Bone marrow (tissue), 2 donors: ENCODE measurements at regions not wholly inside any gene's neighbourhood (a gene's known extent, or its start where the extent isn't known, plus 50 kb on each side); places are given as distances from the start of the nearest gene placed in this dataset.
"Not testable (repeated sequence)": the region's sequence is repeated elsewhere in the genome, so short reads cannot be mapped to it uniquely, and the experiment has no call there.

Source experiments
- DNase-seq, 2 donors: peaks; one replicate each; lab custom pipeline; 2025; lab: John Stamatoyannopoulos, UW

GRCh38 chr15:69920221-69920620, 177.5 kb downstream of the TLE3 start:
- DNase-seq = no peak

GRCh38 chr15:69921626-69922619, 175.8 kb downstream of the TLE3 start:
- DNase-seq = no peak

- DNase-seq = no peak
Measured at GRCh38 chr15:69924531-69924930, 173.2 kb downstream of the TLE3 start.

GRCh38 chr15:69926006-69926405, 171.7 kb downstream of the TLE3 start:
- no peak for DNase-seq

- no peak for DNase-seq
Measured at GRCh38 chr15:69926721-69927120, 171.0 kb downstream of the TLE3 start.

GRCh38 chr15:69928890-69929289, 168.8 kb downstream of the TLE3 start:
- not testable (repeated sequence) for DNase-seq

GRCh38 chr15:69929905-69930630, 167.6 kb downstream of the TLE3 start:
- no peak for DNase-seq

GRCh38 chr15:69930754-69931153, 167.0 kb downstream of the TLE3 start:
- DNase-seq = no peak

GRCh38 chr15:69931156-69931555, 166.6 kb downstream of the TLE3 start:
- DNase-seq = no peak

GRCh38 chr15:69934607-69935006, 163.1 kb downstream of the TLE3 start:
- DNase-seq = no peak

- no peak for DNase-seq
Measured at GRCh38 chr15:69939513-69940440, 157.9 kb downstream of the TLE3 start.

GRCh38 chr15:69940441-69941300, 157.0 kb downstream of the TLE3 start:
- DNase-seq = no peak

GRCh38 chr15:69941301-69941605, 156.5 kb downstream of the TLE3 start:
- DNase-seq = no peak

- DNase-seq = no peak
Measured at GRCh38 chr15:69941706-69942495, 155.8 kb downstream of the TLE3 start.

- DNase-seq = no peak
Measured at GRCh38 chr15:69943637-69944036, 154.1 kb downstream of the TLE3 start.

GRCh38 chr15:69945729-69946128, 152.0 kb downstream of the TLE3 start:
- DNase-seq = no peak

- DNase-seq = no peak
Measured at GRCh38 chr15:69946870-69947269, 150.8 kb downstream of the TLE3 start.

- DNase-seq = no peak
Measured at GRCh38 chr15:69947394-69947793, 150.3 kb downstream of the TLE3 start.

GRCh38 chr15:69949485-69949884, 148.2 kb downstream of the TLE3 start:
- DNase-seq = no peak

GRCh38 chr15:69951256-69951897, 146.3 kb downstream of the TLE3 start:
- no peak for DNase-seq
